IMR-90 (cell line): ENCODE measurements at regions not wholly inside any gene's neighbourhood (a gene's known extent, or its start where the extent isn't known, plus 50 kb on each side); places are given as distances from the start of the nearest gene placed in this dataset.

Experiments used
- ATAC-seq: fragments of 200-7000 bp; cut with Tn5 transposase; 2 replicates; pipeline ENCODE4 v1.9.1; 2020; ENCODE audit warnings: low read depth, mild to moderate bottlenecking, moderate library complexity
- BruUV-seq: library from RNA; stranded (reverse); fragments of 400-500 nt; replicated peaks from 2 replicates; lab custom pipeline; 2021; lab: Mats Ljungman, UMichigan
- CTCF ChIA-PET: fragments of 300-600 bp; formaldehyde crosslinking; extraction: SDS; loops from one replicate; lab custom pipeline; 2021; ENCODE audit warnings: antibody characterized with exemption; lab: Yijun Ruan, JAX
- POLR2A ChIA-PET: fragments of 300-600 bp; sonication (Branson Sonifier 250); formaldehyde crosslinking; loops from one replicate; lab custom pipeline; 2022; ENCODE audit warnings: antibody characterized with exemption; ENCODE audit not compliant: unreplicated experiment; lab: Charles Lee
- DNase-seq: peaks from one replicate; pipeline ENCODE4 v3.0.0; 2013
- H2AFZ ChIP-seq: replicated peaks from 2 replicates; pipeline ENCODE3; 2013; ENCODE audit warnings: low read length, mild to moderate bottlenecking; ENCODE audit not compliant: poor library complexity
- H2AK5ac ChIP-seq: 2 replicates; pipeline ENCODE4 v1.6.1; 2013; ENCODE audit warnings: low read depth, low read length, inconsistent platforms
- H2AK9ac ChIP-seq: replicated peaks from 2 replicates; pipeline ENCODE3; 2013; ENCODE audit warnings: mild to moderate bottlenecking, low read depth, low read length, moderate library complexity; ENCODE audit not compliant: poor library complexity
- H2BK120ac ChIP-seq: 2 replicates; pipeline ENCODE4 v1.6.1; 2013; ENCODE audit warnings: low read depth, low read length, inconsistent platforms
- H2BK15ac ChIP-seq: 3 replicates; pipeline ENCODE4 v1.6.1; 2013; ENCODE audit warnings: low read depth, low read length, inconsistent platforms
- H2BK20ac ChIP-seq: 2 replicates; pipeline ENCODE4 v1.6.1; 2013; ENCODE audit warnings: low read depth, mild to moderate bottlenecking, inconsistent platforms, low read length, moderate library complexity
- H2BK5ac ChIP-seq: 2 replicates; pipeline ENCODE4 v1.6.1; 2013; ENCODE audit warnings: mild to moderate bottlenecking, low read depth, low read length, inconsistent platforms; ENCODE audit not compliant: poor library complexity, severe bottlenecking
- H3K14ac ChIP-seq: replicated peaks from 2 replicates; pipeline ENCODE4 v1.6.1; 2013; ENCODE audit warnings: low read depth, low read length, inconsistent platforms
- H3K18ac ChIP-seq: 2 replicates; pipeline ENCODE4 v1.6.1; 2013; ENCODE audit warnings: low read depth, low read length, control low read depth
- H3K23ac ChIP-seq: 2 replicates; pipeline ENCODE4 v1.6.1; 2013; ENCODE audit warnings: low read depth, low read length, inconsistent platforms
- H3K27ac ChIP-seq: 2 replicates; pipeline ENCODE4 v1.5.1; 2013; ENCODE audit warnings: mild to moderate bottlenecking, control low read depth, low read length; ENCODE audit not compliant: insufficient read depth
- H3K27me3 ChIP-seq: 2 replicates; pipeline ENCODE4 v1.6.1; 2013; ENCODE audit warnings: low read length; ENCODE audit not compliant: control insufficient read depth, insufficient read depth
- H3K36me3 ChIP-seq: 2 replicates; pipeline ENCODE4 v1.6.1; 2013; ENCODE audit warnings: low read length, mixed read lengths; ENCODE audit not compliant: control insufficient read depth, insufficient read depth
- H3K4ac ChIP-seq: 2 replicates; pipeline ENCODE4 v1.6.1; 2013; ENCODE audit warnings: low read depth, low read length, inconsistent platforms
- H3K4me1 ChIP-seq: 2 replicates; pipeline ENCODE4 v1.6.1; 2013; ENCODE audit warnings: low read length, mixed read lengths; ENCODE audit not compliant: control insufficient read depth, insufficient read depth
- H3K4me2 ChIP-seq: 2 replicates; pipeline ENCODE4 v1.6.1; 2013; ENCODE audit warnings: low read depth, mild to moderate bottlenecking, control low read depth, low read length, moderate library complexity
- H3K4me3 ChIP-seq: 2 replicates; pipeline ENCODE4 v1.5.1; 2013; ENCODE audit warnings: low read depth, mild to moderate bottlenecking, control low read depth, low read length, moderate library complexity; ENCODE audit not compliant: insufficient read depth
- H3K56ac ChIP-seq: 2 replicates; pipeline ENCODE4 v1.6.1; 2013; ENCODE audit warnings: low read length, inconsistent platforms; ENCODE audit not compliant: insufficient read depth; ENCODE audit errors: extremely low read depth
- H3K79me1 ChIP-seq, 2 experiments: 2 replicates each; pipeline ENCODE4 v1.6.1; 2013; ENCODE audit warnings: low read length in 2 of 2, inconsistent platforms in 1 of 2, low read depth in 1 of 2
- H3K9ac ChIP-seq: 2 replicates; pipeline ENCODE4 v1.6.1; 2013; ENCODE audit warnings: low read depth, low read length, control low read depth
- H3K9me1 ChIP-seq: 2 replicates; pipeline ENCODE4 v1.6.1; 2013; ENCODE audit warnings: low read length, inconsistent platforms; ENCODE audit not compliant: insufficient read depth
- H3K9me3 ChIP-seq: 2 replicates; pipeline ENCODE4 v1.6.1; 2013; ENCODE audit warnings: low read length; ENCODE audit not compliant: control insufficient read depth, insufficient read depth
- H4K20me1 ChIP-seq: 2 replicates; pipeline ENCODE4 v1.6.1; 2013; ENCODE audit warnings: low read length, inconsistent platforms; ENCODE audit not compliant: insufficient read depth
- H4K5ac ChIP-seq: 2 replicates; pipeline ENCODE4 v1.6.1; 2013; ENCODE audit warnings: mild to moderate bottlenecking, low read depth, low read length, control low read depth
- H4K8ac ChIP-seq, 2 experiments: 2 replicates each; pipeline ENCODE4 v1.6.1; 2013; ENCODE audit warnings: low read depth in 2 of 2, low read length in 2 of 2, control low read depth in 1 of 2, inconsistent platforms in 1 of 2
- H4K91ac ChIP-seq: 2 replicates; pipeline ENCODE4 v1.6.1; 2013; ENCODE audit warnings: low read depth, low read length, inconsistent platforms; ENCODE audit not compliant: insufficient read depth
- BHLHE40 ChIP-seq: fragments of 150-350 bp; IDR thresholded peaks from 2 replicates; pipeline ENCODE4 v1.6.1; 2016; ENCODE audit warnings: mild to moderate bottlenecking, low read depth, low read length
- CHD1 ChIP-seq: IDR thresholded peaks from 2 replicates; pipeline ENCODE4 v1.6.1; 2012; ENCODE audit warnings: low read depth, low read length, improper control_type of control experiment
- ELK1 ChIP-seq: fragments of 150-350 bp; IDR thresholded peaks from 2 replicates; pipeline ENCODE4 v1.6.1; 2016; ENCODE audit warnings: low read depth, mild to moderate bottlenecking, low read length, moderate library complexity, borderline replicate concordance
- MAFK ChIP-seq: IDR thresholded peaks from 2 replicates; pipeline ENCODE4 v1.6.1; 2012; ENCODE audit warnings: low read depth, low read length, improper control_type of control experiment
- MAZ ChIP-seq: IDR thresholded peaks from 2 replicates; pipeline ENCODE4 v1.6.1; 2012; ENCODE audit warnings: low read depth, mild to moderate bottlenecking, low read length, improper control_type of control experiment, moderate library complexity, borderline replicate concordance
- POLR2A ChIP-seq: IDR thresholded peaks from 2 replicates; pipeline ENCODE4 v1.6.1; 2012; ENCODE audit warnings: mild to moderate bottlenecking, low read depth, low read length
- RAD21 ChIP-seq: IDR thresholded peaks from 2 replicates; pipeline ENCODE4 v1.6.1; 2012; ENCODE audit warnings: low read length, improper control_type of control experiment
- RCOR1 ChIP-seq: IDR thresholded peaks from 2 replicates; pipeline ENCODE4 v1.6.1; 2012; ENCODE audit warnings: mild to moderate bottlenecking, low read length, improper control_type of control experiment; ENCODE audit not compliant: insufficient replicate concordance
- SMC3 ChIP-seq: fragments of 150-350 bp; IDR thresholded peaks from 2 replicates; pipeline ENCODE4 v1.6.1; 2016; ENCODE audit warnings: low read depth, mild to moderate bottlenecking, antibody characterized with exemption, low read length, moderate library complexity
- WGBS, 2 experiments: methylation state at CpG; one replicate each; pipeline versions ENCODE4 v1.1.5 to v1.1.7; 2013; ENCODE audit warnings: missing lambda C conversion rate in 2 of 2; ENCODE audit not compliant: insufficient read length in 1 of 2; ENCODE audit errors: extremely low coverage in 2 of 2; 5-methylcytosine and 5-hydroxymethylcytosine counted together
- dilution Hi-C: fragments of 300-500 bp; cut with HindIII; formaldehyde crosslinking; loops from one replicate; pipeline ENCODE4 v1.14.3; 2018; ENCODE audit warnings: low sequenced_read_pairs; ENCODE audit not compliant: unreplicated experiment
- in situ Hi-C: fragments of 300-500 bp; cut with MboI; formaldehyde crosslinking; loops from 3 replicates; pipeline ENCODE4 v1.14.3; 2019; ENCODE audit warnings: low sequenced_read_pairs, inconsistent platforms, mixed read lengths
- intact Hi-C: fragments of 100-400 bp; cut with micrococcal nuclease; formaldehyde crosslinking; loops from 2 replicates; pipeline ENCODE4 v1.10.0; 2022
- TF ChIP-seq, protein P1 (sequence below): conservative IDR thresholded peaks from 2 replicates; pipeline ENCODE4 v1.5.1; 2012; ENCODE audit warnings: mild to moderate bottlenecking, low read depth, low read length, improper control_type of control experiment

DNA sequence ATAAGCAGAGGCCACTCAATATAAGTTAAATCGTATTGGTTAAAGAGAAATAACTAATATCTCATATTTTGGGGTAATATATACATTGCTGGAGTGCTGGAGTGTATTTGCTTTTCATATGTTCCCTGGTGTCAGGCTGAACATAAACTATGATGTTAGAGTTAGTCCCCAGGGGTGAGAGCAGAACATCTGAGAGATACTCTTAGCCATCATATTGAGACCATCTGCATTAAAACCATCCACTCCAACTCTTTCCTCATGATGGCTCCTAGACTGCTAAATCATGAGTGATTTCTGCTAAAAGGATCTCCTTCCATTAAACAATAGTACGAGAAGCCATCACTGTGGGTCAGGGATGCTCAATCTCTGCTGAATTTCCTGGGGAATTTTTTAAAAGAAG, 436.2 kb downstream of the DTWD2 start:
- no peak overlapping the region for H2BK5ac ChIP-seq
- ATAC-seq (no peak), DNase-seq (no peak)
- H3K18ac ChIP-seq: no peak overlapping the region
- H2AK9ac ChIP-seq: no peak overlapping the region
- no peaks in the 10 kb centered on the region for H3K4me1 ChIP-seq
- no peak overlapping the region for H3K4me2 ChIP-seq
- H2BK120ac ChIP-seq: no peak overlapping the region
- no peaks in the 10 kb centered on the region for H3K36me3 ChIP-seq
- no peak overlapping the region for H2BK15ac ChIP-seq
- H3K23ac ChIP-seq: no peak overlapping the region
- H3K27me3 ChIP-seq: no peaks in the 10 kb centered on the region
- intact Hi-C loops (no loop called here), in situ Hi-C loops (no loop called here), dilution Hi-C loops (no loop called here)
- H2AK5ac ChIP-seq: no peak overlapping the region
- H3K9me3 ChIP-seq: peaks cover 3% of the 10 kb centered on the region; the same call in 1 of the 2 replicates
- H3K4me3 ChIP-seq: no peak overlapping the region
- no peak overlapping the region for H3K14ac ChIP-seq
- POLR2A ChIA-PET: no interaction called here
- no peaks in the 10 kb centered on the region for H3K79me1 ChIP-seq
- no peak overlapping the region for H2BK20ac ChIP-seq
- H3K4ac ChIP-seq: no peak overlapping the region
- no peak overlapping the region for H4K8ac ChIP-seq
- no peaks in the 10 kb centered on the region for H4K20me1 ChIP-seq
- no CpG with 5 or more reads among the region's 2 CpGs for WGBS, 2 experiments
- H3K9ac ChIP-seq: no peak overlapping the region
- no peak overlapping the region for H4K5ac ChIP-seq
- no peak overlapping the region for H3K27ac ChIP-seq
- H3K56ac ChIP-seq: no peak overlapping the region
- H4K91ac ChIP-seq: no peak overlapping the region
- BruUV-seq: no TSS peak
- CTCF ChIA-PET: no interaction called here
- no peak overlapping the region for H2AFZ ChIP-seq
- no peak for TF ChIP-seq ELK1
- TF ChIP-seq MAFK: no peak
- no peak for TF ChIP-seq BHLHE40
- no peak for TF ChIP-seq MAZ
- no peak for TF ChIP-seq CHD1
- no peak for TF ChIP-seq POLR2A
- no peak for TF ChIP-seq RAD21
- TF ChIP-seq SMC3: no peak
- TF ChIP-seq, protein P1, sequence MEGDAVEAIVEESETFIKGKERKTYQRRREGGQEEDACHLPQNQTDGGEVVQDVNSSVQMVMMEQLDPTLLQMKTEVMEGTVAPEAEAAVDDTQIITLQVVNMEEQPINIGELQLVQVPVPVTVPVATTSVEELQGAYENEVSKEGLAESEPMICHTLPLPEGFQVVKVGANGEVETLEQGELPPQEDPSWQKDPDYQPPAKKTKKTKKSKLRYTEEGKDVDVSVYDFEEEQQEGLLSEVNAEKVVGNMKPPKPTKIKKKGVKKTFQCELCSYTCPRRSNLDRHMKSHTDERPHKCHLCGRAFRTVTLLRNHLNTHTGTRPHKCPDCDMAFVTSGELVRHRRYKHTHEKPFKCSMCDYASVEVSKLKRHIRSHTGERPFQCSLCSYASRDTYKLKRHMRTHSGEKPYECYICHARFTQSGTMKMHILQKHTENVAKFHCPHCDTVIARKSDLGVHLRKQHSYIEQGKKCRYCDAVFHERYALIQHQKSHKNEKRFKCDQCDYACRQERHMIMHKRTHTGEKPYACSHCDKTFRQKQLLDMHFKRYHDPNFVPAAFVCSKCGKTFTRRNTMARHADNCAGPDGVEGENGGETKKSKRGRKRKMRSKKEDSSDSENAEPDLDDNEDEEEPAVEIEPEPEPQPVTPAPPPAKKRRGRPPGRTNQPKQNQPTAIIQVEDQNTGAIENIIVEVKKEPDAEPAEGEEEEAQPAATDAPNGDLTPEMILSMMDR: no peak
- no peak for TF ChIP-seq RCOR1
- H3K9me1 ChIP-seq: no peaks in the 10 kb centered on the region
